Activated gamma-delta T cell treated with Interleukin-2 at 50 U/mL for 16 hours (primary cell): ENCODE measurements at regions not wholly inside any gene's neighbourhood (a gene's known extent, or its start where the extent isn't known, plus 50 kb on each side); places are given as distances from the start of the nearest gene placed in this dataset.
A peak's percentile ranks its signal among the peaks of the same experiment; 100 is the strongest.

Experiments
- DNase-seq: peaks from one replicate; pipeline ENCODE4 v3.0.0-alpha.2; 2020

DNA sequence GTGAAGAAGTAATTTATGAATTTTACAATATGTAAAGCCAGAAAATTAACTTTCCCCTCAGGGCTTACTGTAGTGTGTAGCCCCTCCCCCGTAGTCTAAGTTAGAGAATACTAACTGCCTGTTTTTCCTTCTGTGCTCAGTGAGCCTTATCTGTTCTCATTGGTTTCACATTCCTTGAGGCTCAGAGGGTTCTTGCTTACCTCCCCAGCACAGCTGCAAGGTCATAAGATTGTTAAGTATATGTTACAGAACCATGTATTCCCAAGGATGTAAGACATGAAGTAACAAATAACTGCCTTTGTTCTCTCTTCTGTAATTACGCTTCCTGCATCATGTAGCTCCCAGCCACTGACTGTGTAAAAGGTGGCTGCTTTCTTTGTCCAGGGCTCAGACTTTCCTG lies 1351.1 kb downstream of the TMEM121 start:
- no peak for DNase-seq

DNA sequence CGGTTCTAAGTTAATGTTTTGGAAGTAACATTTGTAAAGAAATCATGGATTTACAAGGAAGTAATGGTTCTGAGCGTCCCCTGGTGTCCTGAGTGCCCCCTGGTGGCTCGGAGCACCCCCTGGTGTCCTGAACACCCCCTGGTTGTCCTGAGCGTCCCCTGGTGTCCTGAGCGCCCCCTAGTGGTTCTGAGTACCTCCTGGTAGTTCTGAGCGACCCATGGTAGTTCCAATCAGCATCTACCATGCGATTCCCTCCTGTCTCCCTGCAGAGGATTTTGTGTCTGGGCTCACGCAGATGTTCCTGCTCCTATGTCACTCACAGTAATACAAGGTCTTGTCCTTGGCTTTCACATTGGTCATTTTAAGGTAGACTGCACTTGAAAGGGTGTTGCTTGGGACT lies 1352.9 kb downstream of the TMEM121 start:
- peak; percentile 43 for DNase-seq

GRCh38 chr14:106883218-106883692 lies 1356.9 kb downstream of the TMEM121 start:
- DNase-seq: no peak
